ENCODE measurements at regions not wholly inside any gene's neighbourhood (a gene's known extent, or its start where the extent isn't known, plus 50 kb on each side); places are given as distances from the start of the nearest gene placed in this dataset.
A peak's percentile ranks its signal among the peaks of the same experiment; 100 is the strongest.

- H3K36me3 ChIP-seq (ENCODE audit: control insufficient read depth in 1 of 2, insufficient read depth in 2 of 2, low read depth in 1 of 2, low read length in 2 of 2) = no peaks in the 10 kb centered on the region
- no peaks in the 10 kb centered on the region for H3K79me1 ChIP-seq (replicated peaks; ENCODE audit: low read length, poor library complexity, severe bottlenecking)
- H3K9me3 ChIP-seq (ENCODE audit: control insufficient read depth, low read length) = no peaks in the 10 kb centered on the region
- DNase-seq = peak; percentile 18
- peak overlapping the region; percentile 3 for H3K9ac ChIP-seq (ENCODE audit: low read length)
- peak overlapping the region; percentile 94 to 97 for H2BK12ac ChIP-seq (ENCODE audit: low read length in 2 of 2)
- no peak overlapping the region for H3K4me2 ChIP-seq (ENCODE audit: low read length, poor library complexity, severe bottlenecking)
- H3K23ac ChIP-seq (ENCODE audit: low read length in 2 of 2) = no peak overlapping the region
- peak overlapping the region; percentile 55 to 64 for H3K18ac ChIP-seq (ENCODE audit: low read depth in 1 of 2, low read length in 2 of 2)
- H3K27me3 ChIP-seq (ENCODE audit: control insufficient read depth in 1 of 2, insufficient read depth in 1 of 2, low read length in 2 of 2) = no peaks in the 10 kb centered on the region
- H4K91ac ChIP-seq (ENCODE audit: low read length) = peak overlapping the region; percentile 30
- peaks cover 2% of the 10 kb centered on the region for H3K4me1 ChIP-seq (ENCODE audit: control insufficient read depth, insufficient read depth, low read depth, low read length)
- H4K8ac ChIP-seq (ENCODE audit: low read length) = no peak overlapping the region
- WGBS = 72% methylated on average over 3 of the region's 3 CpGs
- no peak overlapping the region for H3K4me3 ChIP-seq (ENCODE audit: insufficient read depth in 1 of 2, low read depth in 1 of 2, low read length in 2 of 2)
- no peak overlapping the region for H2AFZ ChIP-seq (ENCODE audit: low read depth, low read length)
- H2AK5ac ChIP-seq (ENCODE audit: low read length, severe bottlenecking) = peak overlapping the region; percentile 92
- no peak overlapping the region for H3K27ac ChIP-seq (ENCODE audit: low read length, poor library complexity, severe bottlenecking)
- no peak overlapping the region for H3K14ac ChIP-seq (ENCODE audit: low read length in 2 of 2)
- no peak overlapping the region for H2BK15ac ChIP-seq (ENCODE audit: low read depth, poor library complexity, severe bottlenecking)
- H3K4ac ChIP-seq (ENCODE audit: low read depth in 1 of 2, low read length in 2 of 2) = peak overlapping the region in 1 of 2 experiments; percentile 48
- no peak overlapping the region for H2BK120ac ChIP-seq (ENCODE audit: low read depth, low read length)
- no peak overlapping the region for H2BK5ac ChIP-seq (ENCODE audit: low read depth, low read length, poor library complexity, severe bottlenecking)
Observed at GRCh38 chr3:170746175-170746942, 123.6 kb downstream of the RPL22L1 start.

DNA sequence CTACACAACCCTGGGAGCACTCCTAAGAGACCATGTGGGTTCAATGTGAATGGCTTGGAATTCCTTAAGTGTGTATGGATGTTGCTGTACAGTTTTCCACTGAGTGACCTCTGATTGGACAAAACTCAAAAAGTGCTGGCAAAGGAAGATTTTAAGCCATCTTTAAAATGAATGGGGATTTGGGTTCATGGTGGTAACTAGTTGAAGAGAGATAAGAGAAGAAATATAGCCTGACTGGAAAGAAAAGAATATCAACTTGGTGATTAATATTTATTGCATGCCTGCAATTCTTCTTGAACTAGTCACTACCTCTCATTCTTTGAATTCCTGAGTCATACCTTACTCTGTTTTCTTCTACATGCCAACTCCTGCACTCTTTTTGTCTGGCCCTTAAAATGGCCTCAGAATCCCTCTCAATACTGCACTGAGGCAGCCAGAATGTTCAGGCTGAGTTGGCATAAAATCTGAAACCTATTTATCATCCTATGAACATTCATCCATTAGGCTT lies 124.7 kb downstream of the RPL22L1 start:
- Histone ChIP-seq H2BK120ac (ENCODE audit: low read depth, low read length) (no peak overlapping the region), H3K9ac (ENCODE audit: low read length) (peak overlapping the region; percentile 3), H2BK5ac (ENCODE audit: low read depth, low read length, poor library complexity, severe bottlenecking) (peak overlapping the region; percentile 68), H3K27me3 (ENCODE audit: control insufficient read depth in 1 of 2, insufficient read depth in 1 of 2, low read length in 2 of 2) (no peaks in the 10 kb centered on the region), H3K79me1 (replicated peaks; ENCODE audit: low read length, poor library complexity, severe bottlenecking) (no peaks in the 10 kb centered on the region), H2BK12ac (ENCODE audit: low read length in 2 of 2) (no peak overlapping the region), H3K4me3 (ENCODE audit: insufficient read depth in 1 of 2, low read depth in 1 of 2, low read length in 2 of 2) (no peak overlapping the region), H3K27ac (ENCODE audit: low read length, poor library complexity, severe bottlenecking) (peak overlapping the region; percentile 75), H4K8ac (ENCODE audit: low read length) (no peak overlapping the region), H3K4me1 (ENCODE audit: control insufficient read depth, insufficient read depth, low read depth, low read length) (peaks cover 1% of the 10 kb centered on the region), H2BK15ac (ENCODE audit: low read depth, poor library complexity, severe bottlenecking) (no peak overlapping the region), H2AFZ (ENCODE audit: low read depth, low read length) (no peak overlapping the region), H2AK5ac (ENCODE audit: low read length, severe bottlenecking) (no peak overlapping the region), H3K18ac (ENCODE audit: low read depth in 1 of 2, low read length in 2 of 2) (peak overlapping the region in 1 of 2 experiments; percentile 5), H3K9me3 (ENCODE audit: control insufficient read depth, low read length) (no peaks in the 10 kb centered on the region), H3K4ac (ENCODE audit: low read depth in 1 of 2, low read length in 2 of 2) (no peak overlapping the region), H3K14ac (ENCODE audit: low read length in 2 of 2) (no peak overlapping the region), H3K4me2 (ENCODE audit: low read length, poor library complexity, severe bottlenecking) (no peak overlapping the region), H3K23ac (ENCODE audit: low read length in 2 of 2) (no peak overlapping the region), H3K36me3 (ENCODE audit: control insufficient read depth in 1 of 2, insufficient read depth in 2 of 2, low read depth in 1 of 2, low read length in 2 of 2) (no peaks in the 10 kb centered on the region), H4K91ac (ENCODE audit: low read length) (no peak overlapping the region)
- peak; percentile 16 for DNase-seq

- H3K4me3 ChIP-seq (ENCODE audit: insufficient read depth in 1 of 2, low read depth in 1 of 2, low read length in 2 of 2) = no peak overlapping the region
- peak overlapping the region; percentile 42 for H3K27ac ChIP-seq (ENCODE audit: low read length, poor library complexity, severe bottlenecking)
- H3K14ac ChIP-seq (ENCODE audit: low read length in 2 of 2) = no peak overlapping the region
- no peaks in the 10 kb centered on the region for H3K36me3 ChIP-seq (ENCODE audit: control insufficient read depth in 1 of 2, insufficient read depth in 2 of 2, low read depth in 1 of 2, low read length in 2 of 2)
- no peaks in the 10 kb centered on the region for H3K27me3 ChIP-seq (ENCODE audit: control insufficient read depth in 1 of 2, insufficient read depth in 1 of 2, low read length in 2 of 2)
- no peak overlapping the region for H2AFZ ChIP-seq (ENCODE audit: low read depth, low read length)
- H3K4me1 ChIP-seq (ENCODE audit: control insufficient read depth, insufficient read depth, low read depth, low read length) = peaks cover 1% of the 10 kb centered on the region
- H3K18ac ChIP-seq (ENCODE audit: low read depth in 1 of 2, low read length in 2 of 2) = no peak overlapping the region
- H4K8ac ChIP-seq (ENCODE audit: low read length) = no peak overlapping the region
- no peak overlapping the region for H2AK5ac ChIP-seq (ENCODE audit: low read length, severe bottlenecking)
- H3K9me3 ChIP-seq (ENCODE audit: control insufficient read depth, low read length) = peaks cover 2% of the 10 kb centered on the region
- no peak overlapping the region for H3K23ac ChIP-seq (ENCODE audit: low read length in 2 of 2)
- H2BK120ac ChIP-seq (ENCODE audit: low read depth, low read length) = no peak overlapping the region
- DNase-seq = peak; percentile 18
- H3K79me1 ChIP-seq (replicated peaks; ENCODE audit: low read length, poor library complexity, severe bottlenecking) = no peaks in the 10 kb centered on the region
- no peak overlapping the region for H2BK12ac ChIP-seq (ENCODE audit: low read length in 2 of 2)
- no peak overlapping the region for H3K4me2 ChIP-seq (ENCODE audit: low read length, poor library complexity, severe bottlenecking)
- 47% methylated on average over 2 of the region's 2 CpGs for WGBS
- H3K4ac ChIP-seq (ENCODE audit: low read depth in 1 of 2, low read length in 2 of 2) = peak overlapping the region in 1 of 2 experiments; percentile 22
- H2BK15ac ChIP-seq (ENCODE audit: low read depth, poor library complexity, severe bottlenecking) = no peak overlapping the region
- no peak overlapping the region for H4K91ac ChIP-seq (ENCODE audit: low read length)
- peak overlapping the region; percentile 92 for H3K9ac ChIP-seq (ENCODE audit: low read length)
- H2BK5ac ChIP-seq (ENCODE audit: low read depth, low read length, poor library complexity, severe bottlenecking) = no peak overlapping the region
Observed at GRCh38 chr3:170741756-170742529, 128.1 kb downstream of the RPL22L1 start.

Measured in mesenchymal stem cell (in vitro differentiated cells and primary cell).